Calu3 (cell line): ENCODE measurements at regions not wholly inside any gene's neighbourhood (a gene's known extent, or its start where the extent isn't known, plus 50 kb on each side); places are given as distances from the start of the nearest gene placed in this dataset.

Source experiments
- BruUV-seq: library from RNA; stranded (reverse); fragments of 400-500 nt; replicated peaks from 2 replicates; lab custom pipeline; 2021; lab: Mats Ljungman, UMichigan
- CTCF ChIA-PET: fragments of 300-600 bp; sonication (Branson Sonifier 250); formaldehyde crosslinking; loops from one replicate; lab custom pipeline; 2022; ENCODE audit warnings: antibody characterized with exemption; lab: Charles Lee
- DNase-seq: peaks from one replicate; pipeline ENCODE4 v3.0.0; 2022
- H3K27ac Mint-ChIP-seq: one replicate; pipeline ENCODE4 v1.8.0; 2022; ENCODE audit warnings: mixed read lengths; ENCODE audit not compliant: unreplicated experiment
- H3K27me3 Mint-ChIP-seq: one replicate; pipeline ENCODE4 v1.8.0; 2022; ENCODE audit warnings: mixed read lengths; ENCODE audit not compliant: unreplicated experiment
- H3K36me3 Mint-ChIP-seq: one replicate; pipeline ENCODE4 v1.8.0; 2022; ENCODE audit warnings: mild to moderate bottlenecking, moderate library complexity, mixed read lengths; ENCODE audit not compliant: insufficient read depth, unreplicated experiment
- H3K4me1 Mint-ChIP-seq: one replicate; pipeline ENCODE4 v1.8.0; 2022; ENCODE audit warnings: mild to moderate bottlenecking, low read depth, mixed read lengths; ENCODE audit not compliant: unreplicated experiment
- H3K4me3 Mint-ChIP-seq: one replicate; pipeline ENCODE4 v1.8.0; 2022; ENCODE audit warnings: mild to moderate bottlenecking, low read depth, moderate library complexity, mixed read lengths; ENCODE audit not compliant: unreplicated experiment
- H3K9me3 Mint-ChIP-seq: one replicate; pipeline ENCODE4 v1.8.0; 2022; ENCODE audit warnings: low read depth, mixed read lengths; ENCODE audit not compliant: unreplicated experiment
- CTCF ChIP-seq: fragments of 200-600 bp; IDR thresholded peaks from one replicate; pipeline ENCODE4 v1.8.0; 2022; ENCODE audit warnings: antibody characterized with exemption; ENCODE audit not compliant: unreplicated experiment
- intact Hi-C: fragments of 100-400 bp; cut with micrococcal nuclease; formaldehyde crosslinking; loops from one replicate; pipeline ENCODE4 v1.10.0; 2022; ENCODE audit not compliant: unreplicated experiment

- no peak for TF ChIP-seq CTCF
- no peaks in the 10 kb centered on the region for H3K4me1 Mint-ChIP-seq
Measured at GRCh38 chr4:3387154-3387942, 54.4 kb upstream of the HGFAC start.

GRCh38 chr4:3387943-3388361 is 53.8 kb upstream of the HGFAC start:
- BruUV-seq = no TSS peak
- Mint-ChIP-seq H3K4me1 (no peaks in the 10 kb centered on the region), H3K9me3 (no peaks in the 10 kb centered on the region), H3K36me3 (no peaks in the 10 kb centered on the region), H3K27ac (no peak overlapping the region), H3K4me3 (no peak overlapping the region), H3K27me3 (no peaks in the 10 kb centered on the region)
- intact Hi-C loops = no loop called here
- no peak for TF ChIP-seq CTCF
- CTCF ChIA-PET = no interaction called here
- no peak for DNase-seq

More at GRCh38 chr4:3387154-3387942, 54.4 kb upstream of the HGFAC start:
- no TSS peak for BruUV-seq
- H3K4me3 Mint-ChIP-seq = no peak overlapping the region
- intact Hi-C loops = no loop called here
- CTCF ChIA-PET = no interaction called here
- no peaks in the 10 kb centered on the region for H3K36me3 Mint-ChIP-seq
- peaks cover 3% of the 10 kb centered on the region for H3K9me3 Mint-ChIP-seq
- H3K27me3 Mint-ChIP-seq = no peaks in the 10 kb centered on the region
- DNase-seq = no peak
- no peak overlapping the region for H3K27ac Mint-ChIP-seq

- intact Hi-C loops = no loop called here
- no peaks in the 10 kb centered on the region for H3K27me3 Mint-ChIP-seq
- H3K36me3 Mint-ChIP-seq = no peaks in the 10 kb centered on the region
- CTCF ChIA-PET = no interaction called here
- no peak overlapping the region for H3K4me3 Mint-ChIP-seq
- DNase-seq = no peak
- no peak overlapping the region for H3K27ac Mint-ChIP-seq
- no peak for TF ChIP-seq CTCF
- no peaks in the 10 kb centered on the region for H3K9me3 Mint-ChIP-seq
- H3K4me1 Mint-ChIP-seq = no peaks in the 10 kb centered on the region
- no TSS peak for BruUV-seq
Measured at GRCh38 chr4:3388471-3389232, 53.1 kb upstream of the HGFAC start.

GRCh38 chr4:3389233-3390215 is 52.2 kb upstream of the HGFAC start:
- H3K27me3 Mint-ChIP-seq = no peaks in the 10 kb centered on the region
- intact Hi-C loops = no loop called here
- no peaks in the 10 kb centered on the region for H3K9me3 Mint-ChIP-seq
- no peak overlapping the region for H3K27ac Mint-ChIP-seq
- no peak overlapping the region for H3K4me3 Mint-ChIP-seq
- DNase-seq = no peak
- no TSS peak for BruUV-seq
- no peaks in the 10 kb centered on the region for H3K4me1 Mint-ChIP-seq
- no peak for TF ChIP-seq CTCF
- H3K36me3 Mint-ChIP-seq = no peaks in the 10 kb centered on the region
- CTCF ChIA-PET = no interaction called here
